Ramos (cell line): ENCODE measurements at regions not wholly inside any gene's neighbourhood (a gene's known extent, or its start where the extent isn't known, plus 50 kb on each side); places are given as distances from the start of the nearest gene placed in this dataset.

Experiments used
- in situ Hi-C: fragments of 300-500 bp; cut with MboI; formaldehyde crosslinking; loops from one replicate; pipeline ENCODE4 v1.14.3; 2022; ENCODE audit warnings: low sequenced_read_pairs; ENCODE audit not compliant: unreplicated experiment

GRCh38 chr9:88726803-88727202 lies 191.8 kb downstream of the NXNL2 start:
- in situ Hi-C loops, result no loop called here

GRCh38 chr9:88730780-88731179 lies 195.8 kb downstream of the NXNL2 start:
- in situ Hi-C loops, result no loop called here

GRCh38 chr9:88732128-88732527 lies 197.2 kb downstream of the NXNL2 start:
- in situ Hi-C loops, result no loop called here

- in situ Hi-C loops, result no loop called here
Observed at GRCh38 chr9:88733651-88734421, 198.9 kb downstream of the NXNL2 start.

DNA sequence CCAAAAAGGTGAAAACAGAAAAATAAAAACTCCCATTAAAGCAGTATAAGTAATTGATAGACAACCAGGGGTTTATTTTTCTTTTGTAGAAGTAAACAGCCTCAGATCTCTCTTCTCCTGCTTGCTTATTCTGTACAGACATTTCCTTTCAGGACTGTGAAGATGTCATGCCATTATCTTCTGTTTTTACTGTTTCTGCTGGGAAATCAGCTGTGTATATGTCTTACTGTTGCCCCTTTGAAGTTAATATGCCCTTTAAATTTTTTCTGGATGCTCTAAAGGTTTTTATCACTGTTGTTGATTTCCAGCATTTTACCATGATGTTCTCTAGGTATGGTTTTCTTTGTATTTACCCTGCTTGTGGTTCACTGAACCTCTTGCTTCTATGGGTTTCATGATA lies 199.5 kb downstream of the NXNL2 start:
- in situ Hi-C loops, result no loop called here

GRCh38 chr9:88736136-88736637 lies 201.2 kb downstream of the NXNL2 start:
- in situ Hi-C loops, result no loop called here

DNA sequence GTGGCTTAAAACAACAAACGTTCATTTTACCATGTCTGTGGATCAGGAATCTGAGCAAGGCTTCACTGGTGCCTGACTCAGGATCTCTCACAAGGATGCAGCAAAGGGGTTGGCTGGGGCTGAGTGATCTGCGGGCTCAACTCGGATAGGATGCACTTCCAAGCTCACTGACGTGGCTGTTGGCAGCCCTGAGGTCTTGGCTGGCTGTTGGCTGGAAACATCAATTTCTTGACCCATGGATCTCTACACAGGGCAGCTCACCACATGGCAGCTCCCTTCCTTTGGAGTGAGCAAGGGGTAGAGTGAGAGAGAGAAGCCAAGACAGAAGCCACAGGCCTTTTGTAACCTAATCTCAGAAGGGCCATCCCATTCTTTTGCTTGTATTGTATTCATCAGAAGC lies 202.1 kb downstream of the NXNL2 start:
- in situ Hi-C loops, result no loop called here

DNA sequence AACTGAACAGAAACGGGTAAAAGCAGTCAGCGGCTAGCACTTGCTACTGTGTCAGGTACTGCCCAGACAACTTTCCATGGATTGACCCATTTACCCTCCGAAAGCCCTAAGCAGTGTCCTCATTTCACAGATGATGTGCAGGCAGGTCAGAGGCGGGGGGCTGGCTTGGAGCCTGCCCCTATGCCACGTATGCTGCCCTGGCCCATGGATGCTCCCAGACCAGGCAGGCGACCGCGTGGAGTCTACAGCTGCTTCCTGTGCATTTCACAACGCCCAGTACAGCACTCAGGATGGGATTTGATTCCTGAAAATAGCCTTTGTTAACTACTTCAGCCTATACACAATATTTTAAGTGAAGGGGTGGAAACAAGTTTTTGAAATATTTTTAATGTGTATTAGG lies 202.9 kb downstream of the NXNL2 start:
- in situ Hi-C loops, result no loop called here

DNA sequence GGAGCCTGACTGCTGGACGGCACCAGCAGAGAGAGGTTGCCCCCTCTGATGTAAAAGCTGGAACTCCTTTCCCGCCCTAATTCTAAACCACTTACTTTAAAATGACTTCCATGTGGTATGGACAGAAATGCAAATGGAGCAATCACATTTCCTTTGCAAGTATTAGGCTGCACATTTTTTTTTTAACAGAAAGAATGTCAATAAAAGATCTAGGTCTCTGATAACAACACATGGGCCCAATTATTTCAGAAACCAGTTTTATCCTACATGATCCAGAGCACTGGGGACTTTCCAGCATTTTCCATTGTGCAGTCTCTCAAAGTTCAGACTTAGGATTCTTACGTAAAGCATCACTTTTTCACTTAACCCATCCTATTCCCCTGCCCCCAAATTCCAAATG lies 203.7 kb downstream of the NXNL2 start:
- in situ Hi-C loops, result no loop called here

GRCh38 chr9:88739373-88739772 lies 204.4 kb downstream of the NXNL2 start:
- in situ Hi-C loops, result no loop called here

- in situ Hi-C loops, result loop anchor here (10.0 kb wide), 1 partner anchor 254 kb away; the partner anchor contains the start of gene S1PR3
Observed at GRCh38 chr9:88740844-88741243, 205.9 kb downstream of the NXNL2 start.

- in situ Hi-C loops, result loop anchor here (10.0 kb wide), 1 partner anchor 253 kb away; the partner anchor contains the start of gene S1PR3
Observed at GRCh38 chr9:88741335-88741734, 206.4 kb downstream of the NXNL2 start.

DNA sequence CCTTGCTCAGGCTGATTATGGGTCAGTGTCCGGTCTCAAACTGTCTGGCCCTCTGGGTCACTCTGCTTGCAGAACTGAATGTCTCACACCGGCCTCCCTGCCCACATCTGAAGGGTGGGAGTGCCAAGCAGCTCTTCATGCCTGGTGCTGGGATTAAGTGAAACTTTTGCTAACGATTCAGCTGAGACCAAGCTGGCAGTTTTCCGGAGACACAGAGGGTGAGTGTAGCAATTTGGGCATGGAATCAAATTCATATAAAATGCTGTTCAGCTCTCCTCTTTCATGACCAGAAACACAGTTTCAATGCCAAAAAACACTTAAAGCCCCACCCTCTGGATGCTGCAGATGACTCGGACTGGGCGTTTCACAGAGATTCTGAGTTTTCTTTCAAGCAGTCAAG lies 207.5 kb downstream of the NXNL2 start:
- in situ Hi-C loops, result loop anchor here (10.0 kb wide), 1 partner anchor 252 kb away; the partner anchor contains the start of gene S1PR3

- in situ Hi-C loops, result loop anchor here (10.0 kb wide), 1 partner anchor 252 kb away; the partner anchor contains the start of gene S1PR3
Observed at GRCh38 chr9:88742905-88743304, 207.9 kb downstream of the NXNL2 start.

- in situ Hi-C loops, result loop anchor here (10.0 kb wide), 1 partner anchor 249 kb away; the partner anchor contains the start of gene S1PR3
Observed at GRCh38 chr9:88745276-88746001, 210.5 kb downstream of the NXNL2 start.

GRCh38 chr9:88746029-88746742 lies 211.2 kb downstream of the NXNL2 start:
- in situ Hi-C loops, result loop anchor here (10.0 kb wide), 1 partner anchor 249 kb away; the partner anchor contains the start of gene S1PR3

- in situ Hi-C loops, result loop anchor here (10.0 kb wide), 1 partner anchor 248 kb away; the partner anchor contains the start of gene S1PR3
Observed at GRCh38 chr9:88746743-88747398, 211.9 kb downstream of the NXNL2 start.

GRCh38 chr9:88747768-88748167 lies 212.8 kb downstream of the NXNL2 start:
- in situ Hi-C loops, result loop anchor here (10.0 kb wide), 1 partner anchor 247 kb away; the partner anchor contains the start of gene S1PR3

- in situ Hi-C loops, result loop anchor here (10.0 kb wide), 1 partner anchor 246 kb away; the partner anchor contains the start of gene S1PR3
Observed at GRCh38 chr9:88748566-88749261, 213.7 kb downstream of the NXNL2 start.
